Limb (tissue), 2 donors: ENCODE measurements at regions not wholly inside any gene's neighbourhood (a gene's known extent, or its start where the extent isn't known, plus 50 kb on each side); places are given as distances from the start of the nearest gene placed in this dataset.
"Not testable (repeated sequence)": the region's sequence is repeated elsewhere in the genome, so short reads cannot be mapped to it uniquely, and the experiment has no call there.

Experiments
- DNase-seq, 2 donors: peaks; one replicate each; pipeline ENCODE4 v3.0.0-alpha.2; 2016; ENCODE audit errors: extremely low spot score in 2 of 2

- DNase-seq, result peak in 1 of 2 donors; percentile 43
Observed at GRCh38 chr15:30195355-30196008, 60.6 kb downstream of the GOLGA8T start.

DNA sequence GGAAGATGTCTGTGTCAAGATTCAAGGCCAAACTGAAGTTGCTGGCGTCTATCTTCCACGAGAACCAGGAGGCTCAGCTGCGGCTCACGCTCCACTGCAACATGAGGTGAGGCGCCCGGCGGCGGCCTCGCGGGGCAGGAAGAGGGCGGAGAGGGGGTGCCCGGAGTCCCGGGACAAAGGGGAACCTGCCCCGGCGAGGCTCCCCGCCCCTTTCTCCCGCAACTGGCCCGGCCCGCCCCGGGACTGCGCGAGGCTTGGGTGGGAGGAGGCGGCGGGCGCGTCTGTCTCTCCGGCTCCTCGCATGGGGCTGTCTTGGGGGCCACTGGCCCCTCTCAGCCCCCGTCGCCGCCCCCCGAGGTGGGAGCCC lies 61.1 kb downstream of the GOLGA8T start:
- DNase-seq, result peak in 1 of 2 donors; percentile 70

DNA sequence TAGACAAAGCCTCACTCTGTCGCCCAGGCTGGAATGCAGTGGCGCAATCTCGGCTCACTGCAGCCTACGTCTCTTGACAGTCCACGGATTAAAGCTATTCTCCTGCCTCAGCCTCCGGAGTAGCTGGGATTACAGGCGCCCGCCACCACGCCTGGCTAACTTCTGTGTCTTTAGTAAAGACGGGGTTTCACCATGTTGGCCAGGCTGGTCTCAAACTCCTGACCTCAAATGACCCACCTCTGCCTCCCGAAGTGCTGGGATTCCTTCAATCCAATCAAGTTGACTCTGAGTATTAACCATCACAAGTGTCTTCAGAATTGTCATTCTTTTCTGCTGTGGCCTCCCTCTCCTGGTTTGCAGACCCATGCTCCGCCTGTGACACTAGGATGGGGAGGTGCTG lies 61.9 kb downstream of the GOLGA8T start:
- not testable (repeated sequence) for DNase-seq

DNA sequence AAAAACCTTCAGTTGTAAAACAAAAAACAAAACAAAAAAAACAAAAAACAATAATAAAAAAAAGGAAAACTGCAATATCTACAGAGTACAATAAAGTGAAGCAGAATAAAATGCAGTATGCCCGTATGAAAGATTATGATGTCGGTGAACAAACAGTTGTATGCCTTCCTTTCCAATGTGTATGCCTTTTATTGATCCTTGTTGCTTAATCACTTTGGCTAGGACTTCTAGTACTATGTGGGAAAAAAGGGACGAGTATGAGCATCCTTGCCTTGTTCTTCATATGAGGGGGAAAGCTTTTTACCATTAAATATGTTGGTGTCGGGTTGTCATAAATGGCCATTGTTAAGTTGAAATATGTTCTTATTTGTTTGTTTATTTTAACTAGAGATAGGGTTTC lies 66.7 kb downstream of the GOLGA8T start:
- not testable (repeated sequence) for DNase-seq

- DNase-seq, result not testable (repeated sequence)
Observed at GRCh38 chr15:30213733-30214132, 78.9 kb downstream of the GOLGA8T start.

DNA sequence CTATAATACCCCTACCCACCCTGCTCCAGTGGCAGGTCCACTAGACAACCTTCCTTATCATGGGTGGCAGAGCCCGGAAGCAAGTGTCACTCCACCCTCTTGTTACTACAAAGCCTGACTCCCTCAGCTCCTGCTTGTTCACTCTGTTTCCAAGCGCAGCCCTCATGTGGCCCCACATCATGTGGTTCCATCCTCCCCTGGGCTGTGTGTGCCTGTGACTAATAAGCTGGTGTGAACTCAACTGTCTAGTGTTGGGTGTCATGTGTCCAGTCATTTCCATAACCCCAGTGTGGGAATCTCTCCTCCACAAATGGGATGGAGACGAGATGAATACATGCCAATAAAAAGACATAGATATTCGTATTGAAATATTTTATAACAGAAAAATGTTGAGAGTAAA lies 87.0 kb downstream of the GOLGA8T start:
- DNase-seq, result not testable (repeated sequence)

- DNase-seq, result not testable (repeated sequence)
Observed at GRCh38 chr15:30222798-30223591, 88.1 kb downstream of the GOLGA8T start.

- peak in 1 of 2 donors; percentile 9 for DNase-seq
Observed at GRCh38 chr15:30225233-30225891, 90.5 kb downstream of the GOLGA8T start.

GRCh38 chr15:30261432-30262141 lies 126.7 kb downstream of the GOLGA8T start:
- DNase-seq, result peak in 1 of 2 donors; percentile 1

DNA sequence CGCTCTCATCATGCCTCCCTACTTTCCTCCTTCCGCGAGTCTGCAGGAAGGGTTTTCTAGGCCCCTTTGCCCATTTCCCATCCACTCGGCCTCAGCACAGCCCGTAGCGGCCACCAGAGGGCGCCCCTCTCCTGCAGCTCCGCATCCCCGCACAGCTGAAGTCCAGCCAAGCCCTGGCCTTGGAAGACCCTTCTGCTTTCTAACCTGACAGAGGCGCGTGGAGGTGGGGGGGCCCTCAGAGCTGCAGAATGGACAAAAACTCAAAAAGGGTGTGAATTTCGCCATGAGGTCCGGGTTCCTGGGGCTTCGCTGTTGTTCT lies 127.2 kb downstream of the GOLGA8T start:
- not testable (repeated sequence) for DNase-seq

GRCh38 chr15:30264000-30264399 lies 129.1 kb downstream of the GOLGA8T start:
- not testable (repeated sequence) for DNase-seq

DNA sequence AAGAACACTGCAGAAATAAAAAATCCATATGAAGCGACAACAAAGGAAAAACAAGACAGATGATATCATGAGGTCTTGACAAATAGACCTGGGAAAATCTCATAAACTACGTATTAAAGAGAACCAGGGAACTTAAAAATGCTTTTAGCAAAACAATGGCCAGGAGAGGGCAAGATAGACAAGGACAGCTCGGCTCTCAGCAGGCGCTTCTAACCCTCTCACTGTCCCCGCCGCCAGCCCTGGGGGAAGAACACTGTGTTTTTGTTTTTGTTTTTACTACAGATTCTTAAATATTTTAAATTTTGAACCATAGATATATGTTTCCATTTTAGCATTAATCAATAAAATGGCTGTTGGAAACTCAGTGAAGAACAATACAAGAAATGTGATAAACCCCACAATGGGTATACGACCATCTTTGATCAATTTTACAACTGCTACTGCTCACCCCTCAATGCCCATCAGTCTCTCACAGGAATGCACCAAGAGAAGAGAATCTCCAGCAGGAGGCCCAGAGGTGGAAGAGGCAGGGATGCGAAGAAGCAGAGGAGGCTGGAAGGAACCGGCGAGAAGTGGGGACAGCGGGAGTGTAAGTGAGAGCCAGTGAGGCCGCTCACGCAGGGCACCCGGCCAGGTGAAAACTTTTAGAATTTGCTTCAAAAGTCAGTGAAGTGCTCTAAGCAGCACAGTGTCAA lies 98.0 kb downstream of the CHRFAM7A start:
- not testable (repeated sequence) for DNase-seq

GRCh38 chr15:30303968-30304367 lies 89.4 kb downstream of the CHRFAM7A start:
- not testable (repeated sequence) for DNase-seq
